ENCODE measurements at regions not wholly inside any gene's neighbourhood (a gene's known extent, or its start where the extent isn't known, plus 50 kb on each side); places are given as distances from the start of the nearest gene placed in this dataset.
"Not testable (repeated sequence)": the region's sequence is repeated elsewhere in the genome, so short reads cannot be mapped to it uniquely, and the experiment has no call there.

DNA sequence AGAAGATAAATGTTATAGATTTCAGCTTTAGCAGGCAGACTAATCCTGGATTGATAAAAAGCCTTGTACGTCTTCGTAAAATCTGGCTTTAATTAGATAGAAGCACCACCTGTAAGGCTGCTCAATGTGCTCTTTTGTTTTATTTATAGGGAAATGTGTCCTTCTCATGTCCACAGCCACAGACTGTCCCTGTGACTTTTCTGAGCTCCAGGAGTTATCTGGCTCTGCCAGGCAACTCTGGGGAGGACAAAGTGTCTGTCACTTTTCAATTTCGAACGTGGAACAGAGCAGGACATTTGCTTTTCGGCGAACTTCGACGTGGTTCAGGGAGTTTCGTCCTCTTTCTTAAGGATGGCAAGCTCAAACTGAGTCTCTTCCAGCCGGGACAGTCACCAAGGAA is 257.4 kb downstream of the SPATA31A7 start:
- H3K36me3 ChIP-seq; H3K4me3 ChIP-seq; H3K27me3 ChIP-seq; H3K4me1 ChIP-seq; DNase-seq; H3K9me3 ChIP-seq; ATAC-seq; intact Hi-C loops (cut with DNase I); H3K27ac ChIP-seq: not testable (repeated sequence)
- WGBS (ENCODE audit: insufficient coverage, low coverage, low lambda C conversion rate, missing lambda C conversion rate), result no CpG with 5 or more reads among the region's 10 CpGs

DNA sequence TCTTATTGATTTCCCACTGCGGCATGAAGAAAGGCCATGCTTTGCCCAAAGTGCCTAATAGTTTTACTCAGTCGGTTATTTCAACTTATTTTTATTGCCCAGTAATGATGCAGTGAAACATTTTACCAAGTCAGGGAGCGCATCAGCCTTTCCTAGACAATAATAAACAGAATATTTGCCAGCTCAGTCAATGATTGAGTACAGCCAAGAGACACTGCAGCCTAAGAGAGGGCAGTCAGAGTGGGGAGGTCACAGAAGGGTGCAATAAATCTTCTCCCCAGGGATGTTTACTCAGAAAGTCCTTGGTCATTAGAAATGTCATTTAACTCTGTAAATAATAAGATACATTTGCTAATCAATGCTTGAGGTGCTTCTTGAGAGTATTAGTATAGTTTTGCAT is 271.0 kb downstream of the SPATA31A7 start:
- H3K27me3 ChIP-seq; ATAC-seq; H3K27ac ChIP-seq; H3K9me3 ChIP-seq; H3K4me3 ChIP-seq; H3K36me3 ChIP-seq; intact Hi-C loops (cut with DNase I); H3K4me1 ChIP-seq; DNase-seq: not testable (repeated sequence)
- no CpG with 5 or more reads among the region's 3 CpGs for WGBS (ENCODE audit: insufficient coverage, low coverage, low lambda C conversion rate, missing lambda C conversion rate)

Small RNA genes lying in the stretch of these regions (small RNA-seq; reads per million reads assigned to genes)
- gene RN7SL462P, result 0 reads per million in 2 experiments
